ENCODE measurements at regions not wholly inside any gene's neighbourhood (a gene's known extent, or its start where the extent isn't known, plus 50 kb on each side); places are given as distances from the start of the nearest gene placed in this dataset.

DNA sequence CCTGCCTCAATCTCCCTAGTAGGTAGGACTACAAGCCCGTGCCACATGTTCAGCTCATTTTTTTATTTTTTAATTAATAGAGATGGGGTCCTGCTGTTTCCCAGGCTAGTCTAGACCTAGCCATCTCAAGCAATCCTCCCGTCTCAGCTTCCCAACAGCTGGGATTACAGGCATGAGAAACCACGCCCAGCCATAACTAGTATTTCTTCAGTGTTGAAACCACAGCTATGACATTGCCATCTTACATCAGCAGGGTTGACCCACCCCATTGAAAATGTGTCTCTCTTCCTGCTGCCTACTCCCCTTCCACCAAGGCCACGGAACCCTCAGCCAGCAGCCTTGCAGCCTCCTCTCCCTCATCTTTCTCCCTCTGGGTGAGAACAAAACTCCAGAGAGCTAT, 62.1 kb upstream of the ZNF746 start:
- TF ChIP-seq, protein P1, sequence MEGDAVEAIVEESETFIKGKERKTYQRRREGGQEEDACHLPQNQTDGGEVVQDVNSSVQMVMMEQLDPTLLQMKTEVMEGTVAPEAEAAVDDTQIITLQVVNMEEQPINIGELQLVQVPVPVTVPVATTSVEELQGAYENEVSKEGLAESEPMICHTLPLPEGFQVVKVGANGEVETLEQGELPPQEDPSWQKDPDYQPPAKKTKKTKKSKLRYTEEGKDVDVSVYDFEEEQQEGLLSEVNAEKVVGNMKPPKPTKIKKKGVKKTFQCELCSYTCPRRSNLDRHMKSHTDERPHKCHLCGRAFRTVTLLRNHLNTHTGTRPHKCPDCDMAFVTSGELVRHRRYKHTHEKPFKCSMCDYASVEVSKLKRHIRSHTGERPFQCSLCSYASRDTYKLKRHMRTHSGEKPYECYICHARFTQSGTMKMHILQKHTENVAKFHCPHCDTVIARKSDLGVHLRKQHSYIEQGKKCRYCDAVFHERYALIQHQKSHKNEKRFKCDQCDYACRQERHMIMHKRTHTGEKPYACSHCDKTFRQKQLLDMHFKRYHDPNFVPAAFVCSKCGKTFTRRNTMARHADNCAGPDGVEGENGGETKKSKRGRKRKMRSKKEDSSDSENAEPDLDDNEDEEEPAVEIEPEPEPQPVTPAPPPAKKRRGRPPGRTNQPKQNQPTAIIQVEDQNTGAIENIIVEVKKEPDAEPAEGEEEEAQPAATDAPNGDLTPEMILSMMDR (conservative IDR thresholded peaks at IDR 0.05; ENCODE audit: low read length): no peak
- no peak for TF ChIP-seq EZH2phosphoT487 (IDR thresholded peaks at IDR 0.05; ENCODE audit: borderline replicate concordance)
